GM12892 (cell line): ENCODE measurements at regions not wholly inside any gene's neighbourhood (a gene's known extent, or its start where the extent isn't known, plus 50 kb on each side); places are given as distances from the start of the nearest gene placed in this dataset.

ENCODE experiments used
- DNase-seq: peaks from one replicate; pipeline ENCODE4 v3.0.0; 2011; ENCODE audit not compliant: insufficient read length
- FAIRE-seq: peaks from 2 replicates; lab custom pipeline; 2011; peaks lifted over from hg19 to GRCh38; lab: Jason Lieb, UNC
- POLR2A ChIP-seq: IDR thresholded peaks from 2 replicates; pipeline ENCODE4 v1.6.1; 2011; ENCODE audit warnings: low read depth, low read length, control low read depth
- POLR2AphosphoS5 ChIP-seq: IDR thresholded peaks from 2 replicates; pipeline ENCODE4 v1.6.1; 2011; ENCODE audit warnings: low read depth, low read length, control low read depth
- TAF1 ChIP-seq: IDR thresholded peaks from 2 replicates; pipeline ENCODE4 v1.6.1; 2011; ENCODE audit warnings: low read depth, mild to moderate bottlenecking, control low read depth, low read length, borderline replicate concordance

- DNase-seq, result no peak
- TF ChIP-seq TAF1 (no peak), POLR2AphosphoS5 (no peak), POLR2A (no peak)
- FAIRE-seq, result no peak
Measured at GRCh38 chr1:212196355-212196754, 88.9 kb upstream of the PPP2R5A start.

GRCh38 chr1:212201461-212201860, 83.7 kb upstream of the PPP2R5A start:
- no peak for FAIRE-seq
- TF ChIP-seq POLR2A, result no peak
- TF ChIP-seq POLR2AphosphoS5, result no peak
- TF ChIP-seq TAF1, result no peak

GRCh38 chr1:212203630-212204029, 81.6 kb upstream of the PPP2R5A start:
- TF ChIP-seq POLR2AphosphoS5 (no peak), TAF1 (no peak), POLR2A (no peak)
- DNase-seq (no peak), FAIRE-seq (no peak)

More at GRCh38 chr1:212201461-212201860, 83.7 kb upstream of the PPP2R5A start:
- DNase-seq, result no peak

DNA sequence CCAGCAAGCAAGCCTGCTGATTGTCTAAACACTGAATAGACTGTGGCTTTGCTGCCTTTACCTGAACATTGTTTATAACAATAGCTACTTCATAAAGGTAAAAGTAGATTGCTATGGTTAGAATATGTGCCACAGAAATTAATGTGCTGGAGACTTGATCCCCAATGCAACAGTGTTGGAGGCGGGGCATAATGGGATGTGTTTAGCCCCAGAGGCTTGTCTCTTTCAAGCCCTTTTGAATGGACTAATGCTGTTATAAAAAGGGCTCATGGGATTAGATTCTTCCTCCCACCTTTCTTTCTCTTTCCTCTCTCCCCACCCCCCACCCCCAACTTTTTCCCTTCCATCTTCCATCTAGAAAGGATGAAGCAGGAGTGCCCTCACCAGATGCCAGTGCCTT, 80.2 kb upstream of the PPP2R5A start:
- TF ChIP-seq POLR2A (no peak), POLR2AphosphoS5 (no peak), TAF1 (no peak)
- FAIRE-seq, result no peak
- DNase-seq, result no peak

- FAIRE-seq, result no peak
- no peak for TF ChIP-seq TAF1
- no peak for TF ChIP-seq POLR2A
- no peak for TF ChIP-seq POLR2AphosphoS5
Measured at GRCh38 chr1:212205843-212206242, 79.4 kb upstream of the PPP2R5A start.

GRCh38 chr1:212207118-212207517, 78.1 kb upstream of the PPP2R5A start:
- no peak for FAIRE-seq
- TF ChIP-seq TAF1, result no peak
- no peak for TF ChIP-seq POLR2A
- no peak for DNase-seq

More at GRCh38 chr1:212205843-212206242, 79.4 kb upstream of the PPP2R5A start:
- DNase-seq, result no peak

- DNase-seq, result no peak
- TF ChIP-seq POLR2AphosphoS5, result no peak
- no peak for TF ChIP-seq TAF1
- TF ChIP-seq POLR2A, result no peak
- no peak for FAIRE-seq
Measured at GRCh38 chr1:212207822-212208520, 77.2 kb upstream of the PPP2R5A start.

- DNase-seq (no peak), FAIRE-seq (no peak)
- TF ChIP-seq POLR2A (no peak), POLR2AphosphoS5 (no peak), TAF1 (no peak)
Measured at GRCh38 chr1:212208978-212209644, 76.1 kb upstream of the PPP2R5A start.

- FAIRE-seq, result no peak
- TF ChIP-seq POLR2AphosphoS5, result no peak
- TF ChIP-seq POLR2A, result no peak
- no peak for TF ChIP-seq TAF1
- no peak for DNase-seq
Measured at GRCh38 chr1:212211371-212211770, 73.8 kb upstream of the PPP2R5A start.

GRCh38 chr1:212212343-212212742, 72.9 kb upstream of the PPP2R5A start:
- DNase-seq (no peak), FAIRE-seq (no peak)
- TF ChIP-seq POLR2AphosphoS5 (no peak), POLR2A (no peak), TAF1 (no peak)

DNA sequence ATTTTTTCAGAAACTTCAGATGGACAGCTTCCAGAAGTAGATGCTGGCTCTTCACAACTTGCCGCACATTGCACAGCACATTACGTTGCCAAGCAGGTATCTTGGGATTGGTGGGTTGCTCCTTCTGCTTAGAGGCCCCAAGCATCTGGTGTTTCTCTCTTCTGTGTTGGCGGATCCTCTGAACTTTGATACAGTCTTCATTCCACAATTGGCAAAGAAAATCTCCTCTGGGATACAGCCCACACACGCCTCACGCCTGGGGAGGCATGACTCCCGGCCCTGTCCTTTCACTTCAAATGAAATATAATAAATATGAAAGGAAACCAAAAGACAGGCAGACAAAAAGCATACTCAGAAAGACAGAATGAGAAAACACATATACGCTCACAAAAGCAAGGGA, 72.3 kb upstream of the PPP2R5A start:
- DNase-seq (no peak), FAIRE-seq (no peak)
- TF ChIP-seq POLR2A (no peak), TAF1 (no peak), POLR2AphosphoS5 (no peak)

DNA sequence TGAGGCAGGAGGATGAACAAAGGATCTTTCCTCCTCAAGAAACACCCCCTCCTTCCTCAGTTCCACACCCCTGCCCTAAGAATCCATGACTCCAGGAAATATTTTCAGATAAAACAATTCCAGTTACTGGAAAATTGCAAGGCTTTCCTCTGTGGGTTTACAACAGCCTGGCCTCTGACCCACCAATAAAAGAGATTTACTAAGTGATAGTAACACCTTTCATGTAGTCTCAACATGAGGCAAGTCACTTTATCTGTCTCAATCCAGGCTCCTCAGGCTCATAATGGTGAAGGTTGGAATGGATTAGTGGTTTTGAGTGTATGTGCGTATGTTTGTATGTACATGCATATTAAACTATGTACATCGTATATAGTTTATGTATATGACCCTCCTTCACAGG, 71.4 kb upstream of the PPP2R5A start:
- DNase-seq, result no peak
- TF ChIP-seq POLR2AphosphoS5 (no peak), POLR2A (no peak), TAF1 (no peak)

More for the DNA sequence above, 71.4 kb upstream of the PPP2R5A start:
- FAIRE-seq, result no peak
